Mesendoderm (in vitro differentiated cells): ENCODE measurements at regions not wholly inside any gene's neighbourhood (a gene's known extent, or its start where the extent isn't known, plus 50 kb on each side); places are given as distances from the start of the nearest gene placed in this dataset.

ENCODE experiments used
- DNase-seq: peaks from one replicate; pipeline ENCODE4 v3.0.0; 2013
- H2AK5ac ChIP-seq: 2 replicates; pipeline ENCODE4 v1.6.1; 2013; ENCODE audit warnings: low read length, inconsistent platforms
- H2BK120ac ChIP-seq: 2 replicates; pipeline ENCODE4 v1.6.1; 2013; ENCODE audit warnings: low read depth, mild to moderate bottlenecking, low read length, moderate library complexity, mixed read lengths
- H2BK15ac ChIP-seq: replicated peaks from 2 replicates; pipeline ENCODE4 v1.6.1; 2013; ENCODE audit warnings: low read depth, mild to moderate bottlenecking, moderate library complexity
- H2BK5ac ChIP-seq: 2 replicates; pipeline ENCODE4 v1.6.1; 2013; ENCODE audit warnings: low read length, inconsistent platforms
- H3K18ac ChIP-seq: 2 replicates; pipeline ENCODE4 v1.6.1; 2013; ENCODE audit warnings: mild to moderate bottlenecking, low read length, mixed read lengths
- H3K23ac ChIP-seq: one replicate; pipeline ENCODE4 v1.6.1; 2013; ENCODE audit warnings: low read length
- H3K27ac ChIP-seq: 2 replicates; pipeline ENCODE4 v1.5.1; 2013; ENCODE audit warnings: low read depth, mild to moderate bottlenecking, inconsistent platforms, low read length, moderate library complexity
- H3K27me3 ChIP-seq: 2 replicates; pipeline ENCODE4 v1.6.1; 2013; ENCODE audit warnings: low read length, control low read depth, mild to moderate bottlenecking, inconsistent platforms; ENCODE audit not compliant: insufficient read depth, poor library complexity
- H3K36me3 ChIP-seq: 2 replicates; pipeline ENCODE4 v1.6.1; 2013; ENCODE audit warnings: low read length, inconsistent platforms; ENCODE audit not compliant: control insufficient read depth, insufficient read depth
- H3K4ac ChIP-seq: one replicate; pipeline ENCODE4 v1.6.1; 2013; ENCODE audit warnings: low read depth, mild to moderate bottlenecking, low read length, moderate library complexity
- H3K4me1 ChIP-seq: 2 replicates; pipeline ENCODE4 v1.6.1; 2013; ENCODE audit warnings: low read depth, low read length, inconsistent platforms; ENCODE audit not compliant: control insufficient read depth
- H3K4me2 ChIP-seq: 2 replicates; pipeline ENCODE4 v1.6.1; 2013; ENCODE audit warnings: low read length
- H3K4me3 ChIP-seq: 2 replicates; pipeline ENCODE4 v1.5.1; 2013; ENCODE audit warnings: mild to moderate bottlenecking, low read length
- H3K56ac ChIP-seq: one replicate; pipeline ENCODE4 v1.6.1; 2013; ENCODE audit warnings: low read length
- H3K79me1 ChIP-seq: 2 replicates; pipeline ENCODE4 v1.6.1; 2013; ENCODE audit warnings: low read length, inconsistent platforms
- H3K79me2 ChIP-seq: 2 replicates; pipeline ENCODE4 v1.6.1; 2013; ENCODE audit warnings: mild to moderate bottlenecking, low read length; ENCODE audit not compliant: control insufficient read depth, insufficient read depth
- H3K9ac ChIP-seq: 2 replicates; pipeline ENCODE4 v1.6.1; 2013; ENCODE audit warnings: low read length, inconsistent platforms
- H4K5ac ChIP-seq: one replicate; pipeline ENCODE4 v1.6.1; 2013; ENCODE audit warnings: low read length
- H4K8ac ChIP-seq: one replicate; pipeline ENCODE4 v1.6.1; 2013; ENCODE audit warnings: low read depth, mild to moderate bottlenecking, control low read depth, low read length, moderate library complexity
- WGBS: extraction: QIAGEN DNeasy Blood & Tissue Kit; methylation state at CpG from one replicate; pipeline ENCODE4 v1.1.7; 2013; ENCODE audit warnings: low lambda C conversion rate, missing lambda C conversion rate; ENCODE audit not compliant: insufficient coverage; ENCODE audit errors: extremely low coverage; 5-methylcytosine and 5-hydroxymethylcytosine counted together

GRCh38 chr7:84844771-84845170 is 342.1 kb downstream of the SEMA3D start:
- no peak overlapping the region for H3K27ac ChIP-seq
- H4K5ac ChIP-seq: no peak overlapping the region
- no peak overlapping the region for H2BK15ac ChIP-seq
- H3K9ac ChIP-seq: no peak overlapping the region
- H3K27me3 ChIP-seq: no peaks in the 10 kb centered on the region
- H3K79me1 ChIP-seq: no peaks in the 10 kb centered on the region
- H2BK120ac ChIP-seq: no peak overlapping the region
- no peak overlapping the region for H2AK5ac ChIP-seq
- no peak overlapping the region for H3K18ac ChIP-seq
- no peaks in the 10 kb centered on the region for H3K4me1 ChIP-seq
- no peaks in the 10 kb centered on the region for H3K36me3 ChIP-seq
- H2BK5ac ChIP-seq: no peak overlapping the region
- no peak overlapping the region for H4K8ac ChIP-seq
- no peak overlapping the region for H3K4ac ChIP-seq
- H3K4me3 ChIP-seq: no peak overlapping the region
- H3K23ac ChIP-seq: no peak overlapping the region
- no peak overlapping the region for H3K56ac ChIP-seq
- DNase-seq: no peak
- WGBS: no CpG with 5 or more reads among the region's 1 CpG
- no peaks in the 10 kb centered on the region for H3K79me2 ChIP-seq
- H3K4me2 ChIP-seq: no peak overlapping the region

DNA sequence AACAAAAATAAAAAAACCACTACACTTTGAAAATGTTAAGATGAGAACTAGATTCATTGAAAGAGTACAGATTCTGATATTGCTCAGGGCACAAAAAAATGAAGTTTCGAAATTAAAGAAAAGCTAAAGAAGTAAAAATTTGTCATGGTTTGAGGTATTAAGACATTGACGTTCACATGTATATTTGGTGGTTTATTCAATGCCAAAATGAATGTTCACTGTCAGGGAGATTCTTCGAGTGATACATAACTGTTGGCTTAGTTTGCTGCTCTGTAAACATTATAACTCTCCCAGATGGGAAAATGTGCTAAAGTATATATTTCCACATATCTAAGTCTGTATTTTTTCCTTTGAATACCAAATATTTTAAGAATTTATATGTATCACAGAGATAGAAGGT is 345.0 kb downstream of the SEMA3D start:
- H3K18ac ChIP-seq: no peak overlapping the region
- no peak overlapping the region for H3K4me2 ChIP-seq
- no peak overlapping the region for H3K23ac ChIP-seq
- no peak overlapping the region for H2BK5ac ChIP-seq
- no peak overlapping the region for H2BK15ac ChIP-seq
- H3K27me3 ChIP-seq: no peaks in the 10 kb centered on the region
- no peaks in the 10 kb centered on the region for H3K79me1 ChIP-seq
- no CpG with 5 or more reads among the region's 3 CpGs for WGBS
- H3K79me2 ChIP-seq: no peaks in the 10 kb centered on the region
- H2AK5ac ChIP-seq: no peak overlapping the region
- H3K9ac ChIP-seq: no peak overlapping the region
- no peak overlapping the region for H4K5ac ChIP-seq
- H4K8ac ChIP-seq: no peak overlapping the region
- no peak overlapping the region for H3K56ac ChIP-seq
- H3K4me3 ChIP-seq: no peak overlapping the region
- H3K4me1 ChIP-seq: no peaks in the 10 kb centered on the region
- no peak overlapping the region for H3K27ac ChIP-seq
- no peak overlapping the region for H2BK120ac ChIP-seq
- H3K4ac ChIP-seq: no peak overlapping the region
- DNase-seq: no peak
- no peaks in the 10 kb centered on the region for H3K36me3 ChIP-seq

DNA sequence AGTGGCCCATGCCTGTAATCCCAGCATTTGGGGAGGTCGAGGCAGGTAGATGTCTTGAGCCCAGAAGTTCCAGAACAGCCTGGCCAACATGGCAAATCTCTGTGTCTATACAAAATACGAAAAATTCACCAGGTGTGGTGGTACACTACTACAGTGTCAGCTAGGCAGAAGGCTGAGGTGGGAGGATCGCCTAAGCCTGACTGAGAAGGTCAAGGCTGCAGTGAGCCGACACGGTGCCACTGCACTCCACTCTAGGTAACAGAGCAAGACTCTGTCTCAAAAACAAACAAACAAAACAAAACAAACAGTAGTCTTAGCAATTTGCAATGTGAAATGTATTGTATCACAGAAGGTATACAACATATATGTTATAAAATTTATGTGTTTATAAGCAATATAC is 348.0 kb downstream of the SEMA3D start:
- Histone ChIP-seq H2BK5ac (no peak overlapping the region), H3K23ac (no peak overlapping the region), H3K18ac (no peak overlapping the region), H2AK5ac (no peak overlapping the region), H4K5ac (no peak overlapping the region), H2BK15ac (no peak overlapping the region), H3K9ac (no peak overlapping the region), H3K4me3 (no peak overlapping the region), H2BK120ac (no peak overlapping the region), H3K56ac (no peak overlapping the region), H3K79me2 (no peaks in the 10 kb centered on the region), H3K27ac (no peak overlapping the region), H3K27me3 (no peaks in the 10 kb centered on the region), H3K4ac (no peak overlapping the region), H3K79me1 (no peaks in the 10 kb centered on the region), H4K8ac (no peak overlapping the region), H3K4me2 (no peak overlapping the region), H3K36me3 (no peaks in the 10 kb centered on the region), H3K4me1 (no peaks in the 10 kb centered on the region)
- no CpG with 5 or more reads among the region's 5 CpGs for WGBS
- no peak for DNase-seq

DNA sequence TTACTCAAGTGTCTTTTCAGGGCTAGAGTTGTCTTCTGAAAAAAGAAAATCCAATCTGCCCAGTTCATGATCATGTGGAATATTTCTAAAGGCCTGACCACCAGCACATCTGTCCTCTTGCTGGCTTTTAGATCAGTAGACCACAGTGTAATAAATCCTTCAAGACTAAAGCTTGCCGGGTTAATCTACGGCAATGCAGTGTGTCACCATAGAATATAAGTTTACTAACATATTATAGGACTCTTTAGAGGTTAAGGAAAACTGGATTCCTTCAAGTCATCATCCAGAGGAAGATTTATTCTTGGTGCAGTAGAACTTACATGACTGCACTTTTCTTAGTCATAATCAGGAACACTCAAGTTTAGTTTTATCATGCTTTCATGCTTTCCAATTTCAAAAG is 349.5 kb downstream of the SEMA3D start:
- H4K5ac ChIP-seq: no peak overlapping the region
- no peak overlapping the region for H4K8ac ChIP-seq
- no peaks in the 10 kb centered on the region for H3K79me1 ChIP-seq
- no peak overlapping the region for H3K4ac ChIP-seq
- H3K36me3 ChIP-seq: no peaks in the 10 kb centered on the region
- H2BK120ac ChIP-seq: no peak overlapping the region
- DNase-seq: no peak
- H3K23ac ChIP-seq: no peak overlapping the region
- no peak overlapping the region for H3K27ac ChIP-seq
- no peak overlapping the region for H3K9ac ChIP-seq
- H3K27me3 ChIP-seq: no peaks in the 10 kb centered on the region
- no peak overlapping the region for H3K56ac ChIP-seq
- no peak overlapping the region for H3K18ac ChIP-seq
- H3K4me2 ChIP-seq: no peak overlapping the region
- no peaks in the 10 kb centered on the region for H3K79me2 ChIP-seq
- no CpG with 5 or more reads among the region's 2 CpGs for WGBS
- no peaks in the 10 kb centered on the region for H3K4me1 ChIP-seq
- H2BK15ac ChIP-seq: no peak overlapping the region
- H3K4me3 ChIP-seq: no peak overlapping the region
- no peak overlapping the region for H2AK5ac ChIP-seq
- H2BK5ac ChIP-seq: no peak overlapping the region

- Histone ChIP-seq H2BK5ac (no peak overlapping the region), H3K36me3 (no peaks in the 10 kb centered on the region)
These were observed 357.1 kb downstream of the SEMA3D start for GRCh38 chr7:84829719-84830118.

DNA sequence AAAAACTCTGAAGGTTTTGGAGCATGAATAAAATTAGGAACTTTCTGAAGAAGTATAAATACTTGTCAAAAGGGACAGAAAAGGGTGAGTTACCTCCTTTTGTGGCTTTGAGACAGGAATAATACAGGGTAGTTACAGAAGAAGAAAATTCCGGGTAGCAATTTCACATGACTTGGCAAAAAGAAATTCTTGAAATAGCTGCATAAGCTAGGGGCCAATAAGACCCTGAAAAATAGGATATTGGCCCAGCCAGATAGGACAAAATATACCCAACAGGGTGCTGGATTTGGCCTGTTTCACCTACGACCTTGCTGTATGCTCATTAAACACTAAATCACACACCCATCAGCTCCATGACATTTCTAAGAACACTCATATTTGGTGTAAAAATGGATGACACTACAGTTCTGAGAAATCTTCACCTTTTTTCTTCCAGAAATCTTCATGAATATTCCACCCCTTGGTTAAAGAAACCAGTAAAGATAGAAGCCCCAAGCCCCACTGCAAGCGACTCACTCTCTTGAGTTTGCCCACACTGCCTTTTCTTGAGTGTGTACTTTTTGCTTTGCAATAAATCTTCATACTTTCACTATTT is 362.7 kb downstream of the SEMA3D start:
- H3K4me3 ChIP-seq: no peak overlapping the region
- no peak overlapping the region for H4K5ac ChIP-seq
- H2BK15ac ChIP-seq: no peak overlapping the region
- H2BK5ac ChIP-seq: no peak overlapping the region
- no peak overlapping the region for H3K56ac ChIP-seq
- H3K79me1 ChIP-seq: no peaks in the 10 kb centered on the region
- no peaks in the 10 kb centered on the region for H3K4me1 ChIP-seq
- no peak overlapping the region for H2BK120ac ChIP-seq
- no peak overlapping the region for H3K23ac ChIP-seq
- no peak overlapping the region for H3K4ac ChIP-seq
- no peak overlapping the region for H3K18ac ChIP-seq
- no peaks in the 10 kb centered on the region for H3K27me3 ChIP-seq
- no CpG with 5 or more reads among the region's 3 CpGs for WGBS
- DNase-seq: no peak
- H3K4me2 ChIP-seq: no peak overlapping the region
- H3K27ac ChIP-seq: no peak overlapping the region
- H2AK5ac ChIP-seq: no peak overlapping the region
- H3K9ac ChIP-seq: no peak overlapping the region
- H4K8ac ChIP-seq: no peak overlapping the region
- no peaks in the 10 kb centered on the region for H3K79me2 ChIP-seq
- no peaks in the 10 kb centered on the region for H3K36me3 ChIP-seq

More at GRCh38 chr7:84829719-84830118, 357.1 kb downstream of the SEMA3D start:
- Histone ChIP-seq H4K8ac (no peak overlapping the region), H3K4me2 (no peak overlapping the region), H2AK5ac (no peak overlapping the region), H3K18ac (no peak overlapping the region), H2BK15ac (no peak overlapping the region), H3K56ac (no peak overlapping the region), H3K4ac (no peak overlapping the region), H4K5ac (no peak overlapping the region), H3K4me1 (no peaks in the 10 kb centered on the region), H3K23ac (no peak overlapping the region), H3K27me3 (no peaks in the 10 kb centered on the region), H2BK120ac (no peak overlapping the region), H3K79me2 (no peaks in the 10 kb centered on the region), H3K9ac (no peak overlapping the region), H3K4me3 (no peak overlapping the region), H3K27ac (no peak overlapping the region), H3K79me1 (no peaks in the 10 kb centered on the region)
- peak; percentile 31 for DNase-seq
